GM12864 (cell line): ENCODE measurements at regions not wholly inside any gene's neighbourhood (a gene's known extent, or its start where the extent isn't known, plus 50 kb on each side); places are given as distances from the start of the nearest gene placed in this dataset.

Experiments used
- DNase-seq: peaks from one replicate; pipeline ENCODE4 v3.0.0-alpha.2; 2011; ENCODE audit warnings: low read depth
- H3K4me3 ChIP-seq: 2 replicates; pipeline ENCODE4 v1.5.1; 2011; ENCODE audit warnings: mild to moderate bottlenecking, low read depth, low read length, control low read depth
- TF ChIP-seq, protein P1 (sequence below): IDR thresholded peaks from 2 replicates; pipeline ENCODE4 v1.5.1; 2011; ENCODE audit warnings: low read depth, mild to moderate bottlenecking, moderate library complexity, low read length, control low read depth, inconsistent platforms; ENCODE audit errors: missing control alignments

DNA sequence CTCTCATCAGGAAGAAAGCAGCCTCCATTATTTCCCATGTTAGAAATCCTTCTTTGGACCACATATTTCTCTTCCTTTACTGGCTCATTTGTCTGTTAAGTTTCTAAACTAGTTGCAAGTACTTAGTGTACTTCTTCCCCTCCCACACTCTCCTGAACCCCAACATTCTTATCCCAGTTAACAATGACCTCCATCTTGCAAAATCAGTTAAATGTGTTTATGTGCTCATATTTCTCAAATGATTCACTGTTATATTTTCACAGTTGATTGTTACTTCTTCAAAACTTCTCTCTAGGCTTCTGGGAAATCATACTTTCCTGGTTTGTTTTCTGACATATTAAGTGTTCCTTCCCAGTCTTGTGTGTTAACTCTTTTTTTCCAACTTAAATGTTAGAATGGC lies 856.9 kb downstream of the EPHA3 start:
- TF ChIP-seq, protein P1, sequence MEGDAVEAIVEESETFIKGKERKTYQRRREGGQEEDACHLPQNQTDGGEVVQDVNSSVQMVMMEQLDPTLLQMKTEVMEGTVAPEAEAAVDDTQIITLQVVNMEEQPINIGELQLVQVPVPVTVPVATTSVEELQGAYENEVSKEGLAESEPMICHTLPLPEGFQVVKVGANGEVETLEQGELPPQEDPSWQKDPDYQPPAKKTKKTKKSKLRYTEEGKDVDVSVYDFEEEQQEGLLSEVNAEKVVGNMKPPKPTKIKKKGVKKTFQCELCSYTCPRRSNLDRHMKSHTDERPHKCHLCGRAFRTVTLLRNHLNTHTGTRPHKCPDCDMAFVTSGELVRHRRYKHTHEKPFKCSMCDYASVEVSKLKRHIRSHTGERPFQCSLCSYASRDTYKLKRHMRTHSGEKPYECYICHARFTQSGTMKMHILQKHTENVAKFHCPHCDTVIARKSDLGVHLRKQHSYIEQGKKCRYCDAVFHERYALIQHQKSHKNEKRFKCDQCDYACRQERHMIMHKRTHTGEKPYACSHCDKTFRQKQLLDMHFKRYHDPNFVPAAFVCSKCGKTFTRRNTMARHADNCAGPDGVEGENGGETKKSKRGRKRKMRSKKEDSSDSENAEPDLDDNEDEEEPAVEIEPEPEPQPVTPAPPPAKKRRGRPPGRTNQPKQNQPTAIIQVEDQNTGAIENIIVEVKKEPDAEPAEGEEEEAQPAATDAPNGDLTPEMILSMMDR: no peak
- DNase-seq: no peak
- H3K4me3 ChIP-seq: no peak overlapping the region

DNA sequence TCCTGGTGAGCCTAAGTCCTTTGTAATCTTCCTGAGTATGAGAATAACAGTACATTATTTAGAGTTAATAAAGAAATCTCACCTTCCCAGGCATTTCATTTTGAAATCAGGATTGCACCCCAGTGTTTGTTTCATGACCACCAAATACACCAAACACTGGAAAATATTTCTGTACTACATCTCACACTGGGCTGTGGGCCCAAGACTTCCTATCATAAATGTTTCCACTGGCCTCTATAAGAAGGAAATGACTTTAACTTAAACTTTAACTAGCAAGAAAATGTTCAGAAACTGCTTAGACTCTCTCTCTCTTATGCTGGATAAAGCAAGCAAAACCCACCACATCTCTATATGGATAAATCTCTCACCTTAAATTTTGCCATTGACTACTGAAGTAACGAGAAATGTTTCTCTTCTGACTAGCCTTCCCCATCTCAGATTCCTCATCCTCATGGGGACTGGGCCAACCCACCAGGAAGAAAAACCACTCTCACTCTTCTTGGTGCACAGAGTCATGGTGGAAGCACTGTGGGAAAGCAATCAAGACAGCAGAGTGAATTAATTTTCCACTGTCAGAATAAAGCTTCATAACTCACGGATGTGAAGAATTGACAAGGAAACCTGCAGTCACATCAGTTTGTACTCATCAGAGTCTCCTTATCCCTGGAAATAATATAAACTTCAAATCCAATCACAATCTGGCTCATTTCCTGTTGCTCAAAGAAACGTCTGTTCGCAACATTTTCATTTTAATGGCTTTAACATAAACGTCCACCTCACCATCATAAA lies 859.6 kb downstream of the EPHA3 start:
- TF ChIP-seq, protein P1: no peak
- no peak for DNase-seq
- H3K4me3 ChIP-seq: no peak overlapping the region

DNA sequence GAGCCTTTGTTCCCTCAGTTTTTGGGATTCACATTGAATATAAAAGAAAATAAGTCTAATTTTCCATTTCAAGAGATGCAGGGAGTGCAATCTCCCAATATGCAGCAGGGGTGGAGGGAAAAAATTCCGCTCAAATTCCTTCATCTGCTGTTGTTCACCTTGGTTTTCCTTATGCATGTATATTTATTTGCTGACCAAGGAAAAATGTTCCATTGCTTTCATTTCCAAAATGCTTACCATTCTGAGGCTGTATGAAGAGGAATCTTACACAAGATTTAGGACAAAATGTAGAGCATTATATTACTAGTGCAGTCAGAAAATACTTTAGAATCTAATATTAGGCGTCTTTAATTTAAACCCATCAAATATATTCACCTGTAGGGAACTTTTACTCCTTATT lies 863.9 kb downstream of the EPHA3 start:
- no peak overlapping the region for H3K4me3 ChIP-seq
- TF ChIP-seq, protein P1: no peak
- no peak for DNase-seq

DNA sequence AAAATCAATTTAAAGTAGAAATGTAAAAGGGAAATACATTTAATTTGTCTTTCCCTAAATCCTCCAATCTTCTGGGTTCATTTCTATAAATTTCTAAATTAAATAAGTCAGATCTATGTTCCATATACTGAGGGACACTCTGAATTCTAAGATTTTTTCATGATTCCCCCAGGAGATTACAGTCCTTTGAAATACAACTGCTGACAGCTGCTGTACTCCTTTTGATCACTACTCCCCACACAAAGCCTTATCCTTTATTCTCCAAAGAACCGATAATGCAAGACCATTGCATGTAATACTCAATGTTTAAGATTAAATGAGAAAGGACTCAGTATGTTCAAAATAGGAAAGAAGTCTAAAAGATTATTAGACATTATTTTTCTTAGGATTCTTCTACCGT lies 865.7 kb downstream of the EPHA3 start:
- no peak overlapping the region for H3K4me3 ChIP-seq
- TF ChIP-seq, protein P1: no peak
- DNase-seq: no peak

DNA sequence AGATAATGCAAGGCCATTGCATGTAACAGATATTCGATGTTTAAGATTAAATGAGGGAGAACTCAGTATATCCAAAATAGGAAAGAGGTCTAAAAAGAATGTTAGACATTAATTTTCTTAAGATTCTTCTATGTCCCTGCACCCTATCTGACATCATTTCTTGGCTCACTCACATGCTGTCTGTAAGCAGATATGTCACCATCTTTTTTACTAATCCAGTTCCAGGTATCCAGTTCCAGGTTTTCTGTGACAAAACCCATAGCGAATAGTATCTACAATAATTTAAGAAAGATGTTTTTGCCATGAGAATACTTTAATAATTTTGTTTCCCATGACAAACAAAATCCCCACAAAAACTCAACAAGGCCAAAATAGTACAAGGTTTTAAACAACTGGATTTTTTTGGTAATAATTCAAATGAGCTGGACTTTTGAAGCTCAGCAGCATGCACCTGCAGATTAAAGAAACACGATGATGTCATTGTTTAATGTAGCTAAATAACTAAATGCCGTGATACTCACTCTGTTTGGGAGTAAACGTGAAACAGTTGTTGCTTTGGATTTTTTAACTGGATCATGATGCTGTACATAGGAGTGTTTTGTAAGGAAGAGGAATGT lies 867.6 kb downstream of the EPHA3 start:
- no peak overlapping the region for H3K4me3 ChIP-seq
- DNase-seq: no peak
- TF ChIP-seq, protein P1: no peak

DNA sequence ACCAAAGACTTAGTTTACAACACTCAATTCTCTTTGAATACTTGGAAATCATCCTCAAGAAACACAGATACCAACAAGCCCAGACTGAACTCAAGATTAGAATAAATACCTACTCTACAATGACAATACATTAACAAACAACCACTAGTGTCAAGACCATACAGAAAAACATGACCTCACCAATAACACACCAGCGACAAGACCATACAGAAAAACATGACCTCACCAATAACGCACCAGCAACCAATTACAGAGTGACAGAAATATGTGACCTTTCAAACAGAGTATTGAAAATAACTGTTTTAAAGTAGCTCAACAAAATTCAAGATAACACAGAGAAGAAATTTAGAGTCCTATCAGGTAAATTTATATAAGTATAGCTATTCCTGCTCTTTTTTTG lies 876.0 kb downstream of the EPHA3 start:
- TF ChIP-seq, protein P1: no peak
- H3K4me3 ChIP-seq: no peak overlapping the region
- no peak for DNase-seq

DNA sequence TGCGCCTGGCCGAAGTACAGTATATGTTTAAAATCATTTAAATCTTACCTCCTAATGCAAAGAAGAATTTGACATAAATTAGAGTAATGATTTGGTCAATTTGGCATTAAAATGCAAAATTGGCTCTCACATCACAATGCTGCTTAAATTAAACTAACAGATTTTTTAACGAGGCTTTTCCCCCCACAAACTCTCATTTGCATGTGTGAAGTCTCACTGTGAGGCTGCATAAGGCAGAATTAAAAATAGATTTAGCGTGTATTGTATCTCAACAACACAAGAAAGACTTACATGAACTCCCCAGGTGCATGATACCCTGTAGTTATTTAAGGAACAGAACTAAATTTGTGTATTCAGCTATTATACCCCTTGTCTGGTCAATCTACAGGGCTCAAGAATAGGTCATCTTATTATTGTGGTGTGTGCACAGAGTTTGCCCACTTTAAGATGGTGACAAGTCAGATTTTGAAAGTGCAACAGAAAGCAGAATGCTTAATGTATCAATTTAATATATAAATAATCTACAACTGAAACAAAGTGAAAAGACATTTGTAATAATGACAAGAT lies 897.9 kb downstream of the EPHA3 start:
- no peak for DNase-seq
- TF ChIP-seq, protein P1: no peak
- H3K4me3 ChIP-seq: no peak overlapping the region
